GM12878 (cell line): ENCODE measurements at regions not wholly inside any gene's neighbourhood (a gene's known extent, or its start where the extent isn't known, plus 50 kb on each side); places are given as distances from the start of the nearest gene placed in this dataset.

Source experiments
- ATAC-seq: fragments of 200-7000 bp; cut with Tn5 transposase; 3 replicates; pipeline ENCODE4 v1.9.1; 2020; ENCODE audit warnings: mild to moderate bottlenecking, moderate library complexity
- BruUV-seq: library from RNA; stranded (reverse); fragments of 400-500 nt; replicated peaks from 2 replicates; lab custom pipeline; 2021; lab: Mats Ljungman, UMichigan
- CTCF ChIA-PET: fragments of 300-600 bp; sonication (Branson Sonifier 250); formaldehyde crosslinking; extraction: SDS; loops from one replicate; lab custom pipeline; 2021; ENCODE audit warnings: inconsistent platforms; lab: Yijun Ruan, JAX
- POLR2A ChIA-PET: fragments of 350-600 bp; formaldehyde crosslinking; extraction: SDS; loops from one replicate; lab custom pipeline; 2021; ENCODE audit warnings: inconsistent platforms; lab: Charles Lee
- RAD21 ChIA-PET: fragments of 300-600 bp; sonication (Branson Sonifier 250); formaldehyde crosslinking; loops from one replicate; lab custom pipeline; 2023; ENCODE audit warnings: antibody characterized with exemption; ENCODE audit not compliant: unreplicated experiment; lab: Charles Lee
- SMC1A ChIA-PET: fragments of 300-600 bp; sonication (Branson Sonifier 250); formaldehyde crosslinking; loops from one replicate; lab custom pipeline; 2023; ENCODE audit not compliant: unreplicated experiment, uncharacterized antibody; lab: Charles Lee
- DNase-seq: peaks from one replicate; pipeline ENCODE4 v3.0.0-alpha.2; 2011; ENCODE audit warnings: low read depth, low spot score
- FAIRE-seq: peaks from 3 replicates; lab custom pipeline; 2011; peaks lifted over from hg19 to GRCh38; lab: Jason Lieb, UNC
- H2AFZ ChIP-seq: 2 replicates; pipeline ENCODE4 v1.6.0; 2011; ENCODE audit warnings: low read depth, low read length, control low read depth; ENCODE audit not compliant: control insufficient read depth
- H3K27ac ChIP-seq: 2 replicates; pipeline ENCODE4 v1.5.1; 2011; ENCODE audit warnings: control low read depth; ENCODE audit not compliant: control insufficient read depth, insufficient read depth
- H3K27me3 ChIP-seq, 2 experiments: replicated peaks in 1 of 2; 2 replicates each; pipeline versions ENCODE4 v1.6.0 to v1.6.1; 2011; ENCODE audit warnings: low read length in 1 of 2; ENCODE audit not compliant: control insufficient read depth in 2 of 2, insufficient read depth in 2 of 2
- H3K36me3 ChIP-seq, 2 experiments: 2 replicates each; pipeline ENCODE4 v1.5.1; 2011; ENCODE audit warnings: low read length in 1 of 2; ENCODE audit not compliant: control insufficient read depth in 2 of 2, insufficient read depth in 2 of 2
- H3K4me1 ChIP-seq: 2 replicates; pipeline ENCODE4 v1.6.1; 2011; ENCODE audit warnings: mild to moderate bottlenecking, low read length, moderate library complexity, mixed read lengths; ENCODE audit not compliant: control insufficient read depth, insufficient read depth
- H3K4me2 ChIP-seq: 2 replicates; pipeline ENCODE4 v1.6.0; 2011; ENCODE audit warnings: control low read depth; ENCODE audit not compliant: control insufficient read depth, insufficient read depth
- H3K4me3 ChIP-seq: fragments of 200-600 bp; sonication (generic); 2 replicates; pipeline ENCODE4 v1.5.1; 2016
- H3K79me2 ChIP-seq: 2 replicates; pipeline ENCODE4 v1.6.0; 2011; ENCODE audit warnings: low read length; ENCODE audit not compliant: control insufficient read depth, insufficient read depth
- H3K9ac ChIP-seq: 2 replicates; pipeline ENCODE4 v1.8.0; 2011; ENCODE audit warnings: low read length, control low read depth, mixed read lengths; ENCODE audit not compliant: control insufficient read depth, insufficient read depth
- H3K9me3 ChIP-seq: replicated peaks from 3 replicates; pipeline ENCODE4 v1.5.1; 2011; ENCODE audit warnings: mild to moderate bottlenecking, low read length; ENCODE audit not compliant: control insufficient read depth, insufficient read depth
- H4K20me1 ChIP-seq: 2 replicates; pipeline ENCODE4 v1.6.0; 2011; ENCODE audit not compliant: control insufficient read depth, insufficient read depth
- CBX3 ChIP-seq: fragments of 200-600 bp; sonication (generic); IDR thresholded peaks from 2 replicates; pipeline ENCODE4 v1.6.1; 2016; ENCODE audit warnings: low read depth, borderline replicate concordance
- GABPA ChIP-seq: IDR thresholded peaks from 2 replicates; pipeline ENCODE4 v1.6.1; 2014; ENCODE audit warnings: antibody characterized with exemption, low read depth, mild to moderate bottlenecking, inconsistent platforms
- SREBF1 ChIP-seq: IDR thresholded peaks from 2 replicates; pipeline ENCODE4 v1.6.1; 2012; ENCODE audit warnings: mild to moderate bottlenecking, low read length
- WGBS: methylation state at CpG from one replicate; pipeline ENCODE4 v1.1.6; 2016; ENCODE audit warnings: low lambda C conversion rate; ENCODE audit not compliant: insufficient replicate concordance, insufficient coverage; ENCODE audit errors: missing lambda C conversion rate; 5-methylcytosine and 5-hydroxymethylcytosine counted together
- in situ Hi-C: fragments of 300-500 bp; cut with MboI; formaldehyde crosslinking; loops from 9 replicates; pipeline ENCODE4 v1.14.3; 2018; ENCODE audit warnings: mixed read lengths
- intact Hi-C: fragments of 100-400 bp; cut with micrococcal nuclease; formaldehyde crosslinking; loops from one replicate; pipeline ENCODE4 v1.14.2; 2022; ENCODE audit not compliant: unreplicated experiment
- TF ChIP-seq, protein P1 (sequence below): fragments of 450-650 bp; IDR thresholded peaks from 2 replicates; pipeline ENCODE4 v1.6.1; 2017; ENCODE audit warnings: mild to moderate bottlenecking, moderate library complexity

DNA sequence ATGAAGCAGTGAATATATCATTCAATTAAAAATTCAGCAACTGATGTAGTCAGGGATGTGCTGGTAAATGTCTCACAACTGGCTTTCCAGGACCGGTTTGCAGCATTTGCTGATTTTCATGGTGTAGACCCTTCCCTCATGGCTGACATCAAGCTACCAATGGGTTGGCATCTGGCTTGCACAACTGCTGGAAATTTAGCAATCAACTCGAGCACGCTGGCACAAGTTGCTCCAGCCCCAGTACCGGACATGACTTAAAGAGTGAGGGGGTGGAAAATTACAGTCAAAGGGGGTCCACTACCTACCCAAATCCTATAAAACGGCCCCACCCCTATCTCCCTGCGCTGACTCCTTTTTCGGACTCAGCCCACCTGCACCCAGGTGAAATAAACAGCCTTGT, 198.4 kb upstream of the NRP1 start:
- RAD21 ChIA-PET: no interaction called here

More for the DNA sequence above, 198.4 kb upstream of the NRP1 start:
- Histone ChIP-seq H3K27ac (no peak overlapping the region), H3K27me3 (no peaks in the 10 kb centered on the region), H3K9ac (no peak overlapping the region), H3K79me2 (no peaks in the 10 kb centered on the region), H3K4me3 (no peak overlapping the region), H3K4me2 (no peak overlapping the region), H3K36me3 (no peaks in the 10 kb centered on the region), H3K4me1 (no peaks in the 10 kb centered on the region)
- ChIA-PET SMC1A (interaction anchor here (1.3 kb wide), 1 partner anchor 15 kb away, joined by 3 read pairs; no protein-coding TSS in a partner anchor), POLR2A (no interaction called here), CTCF (no interaction called here)
- in situ Hi-C loops: no loop called here
- FAIRE-seq (no peak), DNase-seq (no peak)
- intact Hi-C loops: no loop called here
- TF ChIP-seq, protein P1, sequence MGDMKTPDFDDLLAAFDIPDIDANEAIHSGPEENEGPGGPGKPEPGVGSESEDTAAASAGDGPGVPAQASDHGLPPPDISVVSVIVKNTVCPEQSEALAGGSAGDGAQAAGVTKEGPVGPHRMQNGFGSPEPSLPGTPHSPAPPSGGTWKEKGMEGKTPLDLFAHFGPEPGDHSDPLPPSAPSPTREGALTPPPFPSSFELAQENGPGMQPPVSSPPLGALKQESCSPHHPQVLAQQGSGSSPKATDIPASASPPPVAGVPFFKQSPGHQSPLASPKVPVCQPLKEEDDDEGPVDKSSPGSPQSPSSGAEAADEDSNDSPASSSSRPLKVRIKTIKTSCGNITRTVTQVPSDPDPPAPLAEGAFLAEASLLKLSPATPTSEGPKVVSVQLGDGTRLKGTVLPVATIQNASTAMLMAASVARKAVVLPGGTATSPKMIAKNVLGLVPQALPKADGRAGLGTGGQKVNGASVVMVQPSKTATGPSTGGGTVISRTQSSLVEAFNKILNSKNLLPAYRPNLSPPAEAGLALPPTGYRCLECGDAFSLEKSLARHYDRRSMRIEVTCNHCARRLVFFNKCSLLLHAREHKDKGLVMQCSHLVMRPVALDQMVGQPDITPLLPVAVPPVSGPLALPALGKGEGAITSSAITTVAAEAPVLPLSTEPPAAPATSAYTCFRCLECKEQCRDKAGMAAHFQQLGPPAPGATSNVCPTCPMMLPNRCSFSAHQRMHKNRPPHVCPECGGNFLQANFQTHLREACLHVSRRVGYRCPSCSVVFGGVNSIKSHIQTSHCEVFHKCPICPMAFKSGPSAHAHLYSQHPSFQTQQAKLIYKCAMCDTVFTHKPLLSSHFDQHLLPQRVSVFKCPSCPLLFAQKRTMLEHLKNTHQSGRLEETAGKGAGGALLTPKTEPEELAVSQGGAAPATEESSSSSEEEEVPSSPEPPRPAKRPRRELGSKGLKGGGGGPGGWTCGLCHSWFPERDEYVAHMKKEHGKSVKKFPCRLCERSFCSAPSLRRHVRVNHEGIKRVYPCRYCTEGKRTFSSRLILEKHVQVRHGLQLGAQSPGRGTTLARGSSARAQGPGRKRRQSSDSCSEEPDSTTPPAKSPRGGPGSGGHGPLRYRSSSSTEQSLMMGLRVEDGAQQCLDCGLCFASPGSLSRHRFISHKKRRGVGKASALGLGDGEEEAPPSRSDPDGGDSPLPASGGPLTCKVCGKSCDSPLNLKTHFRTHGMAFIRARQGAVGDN: no peak
- TF ChIP-seq GABPA: no peak
- TF ChIP-seq SREBF1: no peak
- no peak for TF ChIP-seq CBX3
- TF ChIP-seq, all 136 proteins: peak for 0
- Histone ChIP-seq H3K9me3 (no peaks in the 10 kb centered on the region), H4K20me1 (no peaks in the 10 kb centered on the region), H2AFZ (no peak overlapping the region)
- WGBS: 10% methylated on average over 7 of the region's 7 CpGs
- ATAC-seq: no peak
- BruUV-seq: no TSS peak
